HG03108 (cell line): ENCODE measurements at regions not wholly inside any gene's neighbourhood (a gene's known extent, or its start where the extent isn't known, plus 50 kb on each side); places are given as distances from the start of the nearest gene placed in this dataset.
"Not testable (repeated sequence)": the region's sequence is repeated elsewhere in the genome, so short reads cannot be mapped to it uniquely, and the experiment has no call there.

Experiments used
- ATAC-seq: cut with Tn5 transposase; IDR thresholded peaks from one replicate; pipeline ENCODE4 v1.9.1; 2021; ENCODE audit warnings: moderate library complexity; ENCODE audit not compliant: unreplicated experiment

DNA sequence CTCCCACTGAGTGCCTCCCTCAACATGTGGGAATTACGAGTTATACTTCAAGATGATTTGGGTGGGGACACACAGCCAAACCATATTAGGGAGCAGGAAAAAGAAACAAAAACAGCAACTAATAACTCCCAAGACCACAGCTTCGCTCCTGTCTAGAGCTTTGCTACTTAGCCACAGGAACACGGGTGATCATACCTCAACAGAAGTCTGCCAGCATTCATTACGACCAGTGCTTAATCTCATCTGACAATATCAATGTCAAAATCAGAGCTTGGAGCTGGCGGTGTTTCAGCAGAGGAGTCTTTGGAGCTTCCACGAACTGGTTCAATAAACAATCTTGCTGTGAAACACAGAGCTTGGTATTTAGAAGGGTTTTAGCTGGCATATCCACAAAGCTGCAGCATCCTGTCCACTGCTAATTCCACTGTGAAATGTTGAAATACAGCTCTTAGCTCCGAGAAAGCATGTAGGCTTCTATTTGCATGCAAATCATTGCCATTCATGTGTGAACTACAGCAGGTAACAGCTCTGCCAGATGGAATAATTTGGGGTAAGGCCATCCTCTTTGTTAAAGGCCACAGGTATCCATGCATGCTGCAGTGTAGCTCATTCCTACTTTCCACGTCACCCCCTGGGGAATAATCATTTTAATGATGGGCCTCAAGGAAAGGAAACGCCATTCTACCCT lies 128.4 kb upstream of the GOT2 start:
- ATAC-seq = no peak

DNA sequence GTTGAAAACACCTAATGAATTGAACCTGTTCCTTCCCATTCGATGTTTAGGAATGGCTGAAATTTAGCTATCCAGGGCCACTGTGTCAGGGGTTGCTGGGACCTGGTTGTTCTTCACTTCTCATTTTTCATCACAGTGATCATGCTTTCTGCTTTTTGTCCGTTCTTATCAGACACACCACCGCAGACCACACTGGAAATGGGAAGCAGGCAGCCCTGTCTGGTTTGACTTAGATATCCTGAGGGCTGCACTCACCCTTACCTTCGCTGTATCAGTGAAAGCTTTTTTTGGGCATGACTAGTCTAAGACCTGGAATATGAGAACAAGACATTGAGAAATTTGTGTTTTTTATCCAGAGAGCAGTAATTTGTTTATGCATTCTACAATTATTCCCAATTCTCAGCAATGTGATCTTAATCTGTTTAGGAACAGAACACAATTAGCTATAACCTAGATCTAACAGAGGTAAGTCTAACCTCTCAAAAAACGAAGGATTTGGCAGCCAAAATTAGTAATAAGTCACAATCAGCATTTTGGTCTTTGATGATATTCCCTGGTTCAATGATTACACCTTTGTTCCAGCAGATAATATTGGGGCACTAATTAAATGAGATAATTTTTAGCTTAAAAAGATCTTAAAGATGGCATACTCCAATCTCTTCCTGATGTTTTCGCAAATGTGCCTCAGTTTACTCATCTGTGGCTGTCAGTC lies 126.0 kb upstream of the GOT2 start:
- ATAC-seq = no peak

DNA sequence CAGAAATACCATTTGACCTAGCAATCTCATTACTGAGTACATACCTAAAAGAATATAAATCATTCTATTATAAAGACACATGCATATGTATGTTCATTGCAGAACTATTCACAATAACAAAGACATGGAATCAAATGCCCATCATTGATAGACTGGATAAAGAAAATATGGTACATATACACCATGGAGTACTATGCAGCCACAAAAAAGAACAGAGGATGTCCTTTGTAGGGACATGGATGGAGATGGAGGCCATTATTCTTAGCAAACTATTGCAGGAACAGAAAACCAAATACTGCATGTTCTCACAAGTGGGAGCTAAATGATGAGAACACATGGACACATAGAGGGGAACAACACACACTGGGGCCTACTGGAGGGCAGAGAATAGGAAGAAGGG lies 124.5 kb upstream of the GOT2 start:
- not testable (repeated sequence) for ATAC-seq

DNA sequence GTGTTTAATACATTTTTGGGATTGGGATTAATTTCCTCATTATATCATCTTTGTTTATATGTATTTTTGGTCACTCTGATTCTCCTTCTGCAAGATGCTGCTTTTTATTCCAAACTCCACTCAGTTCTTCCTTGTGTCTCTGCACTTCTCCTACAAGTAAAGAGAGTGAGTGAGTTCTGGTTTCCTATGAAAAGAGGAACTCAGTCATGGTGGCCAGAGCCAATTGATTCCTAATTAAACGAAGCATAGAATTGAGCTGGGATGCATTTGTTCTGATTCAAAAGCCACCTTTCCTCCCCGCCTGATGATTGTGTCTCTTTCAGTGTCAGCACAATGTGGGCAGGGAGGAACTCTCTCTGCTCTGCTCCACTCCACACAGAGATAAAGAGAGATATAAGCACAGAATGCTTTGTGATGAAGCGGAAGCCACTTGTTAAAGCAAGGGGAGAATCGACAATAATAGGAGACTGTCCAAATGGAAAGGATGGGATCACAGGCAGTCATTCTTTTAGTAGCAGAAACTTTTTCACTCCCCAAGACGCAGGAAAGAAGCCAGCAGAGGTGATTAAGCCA lies 121.3 kb upstream of the GOT2 start:
- ATAC-seq = no peak

DNA sequence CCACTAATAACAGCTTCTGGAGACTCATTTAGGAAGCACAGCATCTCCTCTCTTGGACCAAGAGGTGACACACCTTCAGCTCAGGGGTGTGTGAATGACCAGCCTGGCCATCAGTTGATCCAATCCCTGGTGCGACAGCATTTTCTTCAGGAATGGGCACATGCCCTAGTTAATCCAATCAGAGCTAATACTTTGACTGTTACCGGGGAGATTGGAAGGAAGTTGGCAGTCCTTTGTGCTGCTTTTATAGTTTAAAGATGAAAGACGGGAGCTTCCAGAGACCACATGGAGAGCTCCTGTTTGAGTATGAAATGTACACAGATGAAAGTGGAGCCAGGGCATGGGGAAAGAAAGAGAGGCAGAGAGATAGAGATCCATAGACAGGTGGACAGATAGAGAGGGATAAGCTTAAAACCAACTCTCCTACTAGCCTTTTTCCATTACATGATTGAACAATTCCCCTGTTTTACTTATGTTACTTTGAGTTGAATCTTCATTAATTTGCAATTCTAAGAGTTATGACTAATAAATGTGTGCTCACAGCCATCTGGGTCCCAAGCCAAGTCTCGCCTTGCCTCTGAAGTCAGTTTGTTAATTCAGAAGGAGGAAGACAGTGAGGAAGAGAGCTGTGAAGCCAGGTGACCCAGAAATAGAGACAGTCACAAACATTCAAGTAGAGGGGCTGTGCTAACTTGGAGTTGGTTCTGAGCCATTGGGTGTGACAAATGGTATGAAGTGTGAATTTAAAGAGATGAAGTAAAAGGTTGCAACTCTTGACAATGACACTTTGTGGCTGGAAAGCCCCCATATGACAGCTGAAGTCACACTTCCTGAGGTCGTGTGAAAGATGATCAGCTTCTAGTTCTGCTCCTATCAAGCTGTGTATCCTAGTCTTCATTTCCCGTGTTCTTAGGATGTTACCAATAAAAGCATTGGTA lies 120.0 kb upstream of the GOT2 start:
- ATAC-seq = peak; percentile 80

DNA sequence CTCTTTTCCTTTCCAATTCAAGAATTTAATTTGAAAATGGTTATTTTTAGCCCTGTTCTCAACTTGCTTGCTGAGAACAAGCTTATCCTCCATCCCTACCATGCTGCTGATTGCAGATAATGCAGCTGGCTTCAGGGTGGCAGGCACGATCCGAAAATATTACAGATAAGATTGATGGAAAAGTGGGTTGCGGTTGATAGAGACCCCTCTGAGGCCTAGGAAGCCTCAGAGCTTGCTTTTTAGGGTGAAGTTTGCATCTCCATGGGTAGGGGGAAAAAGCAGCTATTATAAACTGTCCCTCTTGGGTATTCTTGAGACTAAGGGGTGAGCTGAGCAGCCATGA lies 116.5 kb upstream of the GOT2 start:
- ATAC-seq = no peak

DNA sequence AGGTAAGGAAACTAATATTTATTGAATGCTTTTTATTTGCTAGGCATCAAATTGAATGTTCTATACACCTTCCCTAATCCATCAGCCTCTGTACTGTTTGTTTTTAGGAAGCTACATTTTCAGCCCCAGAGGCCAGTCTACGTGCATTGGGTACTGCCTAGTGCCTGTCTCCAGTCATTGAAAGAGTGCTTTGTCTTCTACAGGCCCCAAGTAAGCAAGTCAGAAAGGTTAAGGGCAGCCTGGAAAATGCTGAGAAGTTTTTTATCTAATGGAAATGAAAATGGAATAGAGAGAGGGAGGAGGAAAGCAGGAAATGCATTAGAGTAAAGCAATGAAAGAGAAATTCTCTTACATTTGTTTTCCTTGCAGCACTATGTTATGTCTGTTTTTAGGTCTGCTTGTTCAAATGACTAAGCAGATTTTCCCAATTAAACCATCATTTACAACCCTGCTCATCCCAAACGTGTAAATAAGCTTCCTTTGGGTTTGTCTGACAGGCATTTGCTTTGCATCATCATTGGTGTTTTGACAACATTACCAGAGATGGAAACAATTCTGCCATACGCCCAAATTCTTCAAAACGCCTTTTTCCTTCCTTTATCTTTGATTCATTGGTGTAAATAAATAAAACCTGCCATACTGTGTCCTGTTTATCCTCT lies 116.0 kb upstream of the GOT2 start:
- ATAC-seq = no peak

DNA sequence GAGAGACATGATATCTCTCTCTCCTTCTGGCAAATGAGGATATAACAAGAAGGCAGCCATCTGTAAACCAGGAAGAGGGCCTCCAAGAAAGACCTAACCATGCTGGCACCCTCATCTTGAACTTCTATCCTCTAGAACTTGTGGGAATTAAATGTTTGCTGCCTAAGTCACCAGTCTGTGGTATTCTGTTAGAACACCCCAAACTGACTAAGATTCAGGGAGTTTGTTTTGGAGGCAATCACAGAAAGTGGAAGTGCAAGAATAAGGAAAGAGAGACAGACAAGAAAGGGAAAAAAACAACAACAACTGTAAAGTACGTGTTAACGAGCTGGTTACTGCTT lies 114.5 kb upstream of the GOT2 start:
- ATAC-seq = no peak

DNA sequence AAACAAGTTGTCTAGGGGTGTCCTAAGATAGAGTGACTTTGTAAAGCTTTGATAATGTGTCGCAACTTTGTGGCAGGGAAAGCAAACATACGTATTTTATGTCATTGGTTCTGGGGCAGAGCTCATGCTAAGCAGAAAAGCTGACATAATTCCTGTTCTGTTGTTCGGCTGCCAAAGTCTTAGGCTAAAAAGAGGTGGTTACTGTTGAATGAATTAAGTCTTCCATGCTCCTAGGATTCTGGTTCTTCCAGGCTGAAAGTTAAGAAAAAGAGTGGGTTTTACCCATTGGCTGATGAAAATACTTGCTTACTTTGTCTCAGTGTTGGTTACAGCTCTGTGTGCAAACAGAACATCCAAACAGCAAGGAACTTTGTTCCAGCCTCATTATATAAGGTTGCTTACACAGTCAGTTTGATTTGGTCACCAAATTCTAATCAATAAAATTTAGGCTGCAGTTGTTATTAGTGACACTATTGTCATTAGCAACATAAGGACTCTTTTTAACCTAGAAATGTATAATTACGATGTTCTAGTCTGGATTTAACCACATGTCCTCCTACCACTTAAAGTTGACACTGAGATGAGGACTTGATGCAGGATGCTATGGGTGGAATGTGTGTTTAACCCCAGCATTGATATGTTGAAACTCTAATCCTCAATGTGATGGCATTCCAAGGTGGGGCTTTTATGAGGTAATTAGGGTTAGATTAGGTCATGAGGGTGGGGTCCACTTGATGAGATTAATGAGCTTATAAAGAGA lies 114.0 kb upstream of the GOT2 start:
- ATAC-seq = no peak

DNA sequence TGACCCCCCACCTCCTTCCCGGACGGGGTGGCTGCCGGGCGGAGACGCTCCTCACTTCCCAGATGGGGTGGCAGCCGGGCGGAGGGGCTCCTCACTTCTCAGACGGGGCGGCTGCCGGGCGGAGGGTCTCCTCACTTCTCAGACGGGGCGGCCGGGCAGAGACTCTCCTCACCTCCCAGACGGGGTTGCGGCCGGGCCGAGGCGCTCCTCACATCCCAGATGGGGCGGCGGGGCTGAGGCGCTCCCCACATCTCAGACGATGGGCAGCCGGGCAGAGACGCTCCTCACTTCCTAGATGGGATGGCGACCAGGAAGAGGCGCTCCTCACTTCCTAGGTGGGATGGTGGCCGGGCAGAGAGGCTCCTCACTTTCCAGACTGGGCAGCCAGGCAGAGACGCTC lies 112.1 kb upstream of the GOT2 start:
- not testable (repeated sequence) for ATAC-seq

DNA sequence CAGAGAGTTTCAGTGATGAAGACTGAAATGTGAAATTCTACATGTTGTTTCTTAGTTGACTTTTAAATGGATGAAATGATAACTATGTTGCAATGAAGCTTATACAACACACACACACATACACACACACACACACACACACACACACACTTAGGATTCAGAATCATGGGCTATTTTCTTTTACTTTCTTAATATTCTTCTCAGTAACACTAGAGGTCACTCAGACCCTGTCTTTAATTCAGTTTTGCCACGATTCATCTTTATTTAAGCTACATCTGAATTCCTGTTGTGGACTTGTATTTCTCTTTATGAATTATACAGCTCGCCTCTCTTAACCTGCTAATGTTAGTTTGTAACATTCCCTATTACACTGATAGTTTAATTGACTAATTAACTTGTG lies 109.6 kb upstream of the GOT2 start:
- no peak for ATAC-seq

DNA sequence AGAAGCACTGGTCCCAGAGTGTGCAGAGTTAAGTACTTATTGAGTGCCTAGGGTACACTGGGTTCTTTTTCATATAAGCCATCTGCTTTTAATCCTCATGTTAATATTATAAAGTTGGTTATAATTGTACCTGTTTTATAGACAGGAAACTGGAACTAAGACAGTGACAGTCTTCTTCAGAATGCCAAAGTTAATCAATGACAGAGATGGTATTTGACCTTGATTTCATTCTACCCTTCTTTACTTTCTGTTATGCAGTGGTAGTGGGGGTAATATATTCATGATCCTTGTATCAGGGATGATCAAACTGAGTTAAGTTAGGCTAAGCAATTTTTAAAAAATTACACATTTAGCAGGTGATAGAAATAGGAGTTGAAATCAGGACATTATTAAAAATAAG lies 108.6 kb upstream of the GOT2 start:
- no peak for ATAC-seq

DNA sequence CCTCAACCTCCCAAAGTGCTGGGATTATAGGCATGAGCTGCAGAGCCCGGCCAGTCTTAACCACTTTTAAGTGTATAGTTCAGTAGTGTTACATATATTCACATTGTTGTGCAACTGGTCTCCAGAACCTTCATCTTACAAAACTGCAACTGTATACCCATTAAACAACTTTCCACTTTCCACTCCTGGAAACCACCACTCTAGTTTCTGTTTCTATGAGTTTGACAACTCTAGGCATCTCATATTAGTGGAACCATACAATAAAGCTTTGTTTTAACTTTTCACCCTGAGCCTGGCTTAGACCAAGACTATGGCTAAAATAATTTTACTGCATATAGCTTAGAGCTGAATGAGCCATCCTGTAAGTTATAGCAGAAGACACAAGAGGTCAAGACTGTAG lies 108.0 kb upstream of the GOT2 start:
- ATAC-seq = no peak

DNA sequence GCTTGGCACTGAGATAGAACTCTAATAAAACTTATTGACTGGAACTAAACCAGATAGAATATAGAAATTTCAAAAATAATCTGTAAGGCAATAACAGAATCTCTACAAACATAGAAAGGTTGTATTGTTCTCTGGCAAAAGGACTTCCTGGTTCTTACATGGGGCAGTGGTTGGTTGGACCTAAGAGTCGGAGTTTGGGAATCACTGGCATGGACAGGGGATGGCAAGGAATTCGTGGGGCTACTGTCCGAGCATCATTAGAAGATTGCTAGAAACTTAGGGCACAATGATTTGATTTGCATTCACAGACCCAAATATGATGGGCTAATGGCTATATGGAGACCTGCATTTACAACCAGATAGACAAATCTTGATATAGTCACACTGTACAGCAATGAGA lies 103.8 kb upstream of the GOT2 start:
- no peak for ATAC-seq

DNA sequence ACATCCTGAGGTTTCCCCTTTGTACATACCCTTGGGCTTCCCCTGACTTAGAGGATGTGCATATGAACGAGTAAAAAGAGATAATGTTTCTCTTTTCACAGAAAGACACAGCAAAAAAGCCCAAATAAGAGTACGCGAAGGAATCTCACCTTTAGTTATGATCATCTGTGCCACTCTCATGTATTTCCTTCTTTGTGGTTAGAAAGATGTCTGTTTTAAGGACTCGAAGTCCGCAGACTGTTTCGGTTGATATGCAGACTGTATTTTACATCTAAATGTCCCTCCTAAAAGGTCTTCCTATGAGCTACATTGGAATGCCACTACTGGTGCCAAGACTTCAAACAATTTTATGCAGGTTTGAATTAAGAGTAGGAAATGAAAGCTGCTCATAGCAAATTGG lies 102.3 kb upstream of the GOT2 start:
- no peak for ATAC-seq

DNA sequence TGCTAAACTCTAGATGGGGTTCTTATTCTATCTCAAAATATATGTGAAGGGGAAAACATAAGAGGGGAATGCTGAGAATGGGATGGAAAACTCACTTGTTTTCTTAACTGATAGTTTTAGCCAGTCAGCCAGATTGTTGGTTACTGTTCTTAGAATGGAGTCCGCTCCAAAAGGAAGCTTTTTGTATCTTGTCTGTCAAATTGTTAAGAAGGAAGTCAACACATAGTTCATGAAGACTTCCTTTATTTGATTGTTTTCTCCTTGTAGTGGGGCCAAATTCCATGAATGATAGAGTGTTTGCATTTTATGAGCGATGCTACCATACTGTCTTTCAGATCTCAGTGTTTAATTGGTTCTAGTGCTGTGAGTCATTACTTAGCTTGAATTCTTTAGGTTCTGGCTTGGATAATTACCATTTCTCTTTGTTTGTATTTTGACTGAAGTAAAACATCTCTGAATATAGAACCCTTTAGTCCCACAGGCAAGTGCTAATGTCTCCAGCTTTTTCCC lies 98.3 kb upstream of the GOT2 start:
- no peak for ATAC-seq

DNA sequence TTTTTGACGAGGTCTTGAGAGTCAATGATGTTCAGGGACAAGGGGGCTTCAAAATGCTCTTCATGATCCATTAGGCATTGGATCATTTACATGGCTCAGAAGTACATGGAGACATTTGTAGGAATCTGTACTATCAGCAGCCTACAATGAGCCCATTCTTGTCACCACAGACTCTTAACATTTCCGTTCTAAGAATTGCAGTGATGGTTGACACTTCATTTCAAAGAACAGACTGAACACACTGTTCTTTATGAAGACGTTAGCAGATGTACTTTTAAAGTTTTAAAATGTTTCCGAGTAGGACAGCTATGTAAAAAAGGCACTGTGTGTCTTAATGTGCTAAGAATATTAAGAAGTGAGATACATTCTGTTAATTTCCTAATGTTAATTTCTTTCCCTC lies 97.3 kb upstream of the GOT2 start:
- no peak for ATAC-seq

DNA sequence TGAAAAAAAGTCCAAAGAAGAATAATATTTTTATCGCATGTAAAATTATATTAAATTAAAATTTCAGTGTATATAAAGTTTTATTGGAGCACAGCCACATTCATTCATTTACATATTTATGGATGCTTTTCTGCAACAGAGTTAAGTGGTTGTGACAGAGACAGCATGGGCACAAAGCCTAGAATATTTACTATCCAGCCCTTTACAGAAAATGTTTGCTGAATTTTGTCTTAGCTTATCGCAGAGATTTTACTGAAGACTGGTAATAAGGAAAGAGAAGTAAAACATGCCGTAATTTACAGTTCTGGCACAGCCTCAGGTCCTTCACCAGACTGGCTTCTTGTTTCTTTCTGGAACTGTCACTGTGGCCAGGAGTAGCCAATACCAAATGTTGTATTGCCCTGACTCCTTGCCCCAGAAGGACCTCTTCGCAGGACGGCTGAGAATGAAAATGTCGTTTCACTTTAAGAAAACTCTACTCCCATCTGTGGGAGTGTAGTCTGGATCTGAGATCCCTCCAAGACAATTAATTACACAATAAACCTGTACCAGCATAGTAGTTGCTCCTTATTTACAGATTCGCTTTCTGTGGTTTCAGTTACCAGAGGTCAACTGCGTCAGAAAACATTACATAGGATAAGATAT lies 94.9 kb upstream of the GOT2 start:
- no peak for ATAC-seq

DNA sequence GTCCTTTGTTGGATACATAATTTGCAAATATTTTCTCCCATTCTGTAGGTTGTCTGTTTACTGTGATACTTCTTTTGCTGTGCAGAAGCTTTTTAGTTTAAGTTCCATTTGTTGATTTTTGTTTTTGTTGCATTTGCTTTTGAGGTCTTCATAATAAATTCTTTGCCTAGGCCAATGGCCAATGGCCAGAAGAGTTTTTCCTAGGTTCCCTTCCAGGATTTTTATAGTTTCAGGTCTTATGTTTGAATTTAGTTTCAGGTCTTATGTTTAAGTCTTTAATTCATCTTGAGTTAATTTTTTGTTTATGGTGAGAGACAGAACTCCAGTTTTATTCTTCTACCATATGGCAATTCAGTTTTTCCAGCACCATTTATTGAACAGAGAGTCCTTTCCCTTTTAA lies 90.1 kb upstream of the GOT2 start:
- ATAC-seq = no peak

DNA sequence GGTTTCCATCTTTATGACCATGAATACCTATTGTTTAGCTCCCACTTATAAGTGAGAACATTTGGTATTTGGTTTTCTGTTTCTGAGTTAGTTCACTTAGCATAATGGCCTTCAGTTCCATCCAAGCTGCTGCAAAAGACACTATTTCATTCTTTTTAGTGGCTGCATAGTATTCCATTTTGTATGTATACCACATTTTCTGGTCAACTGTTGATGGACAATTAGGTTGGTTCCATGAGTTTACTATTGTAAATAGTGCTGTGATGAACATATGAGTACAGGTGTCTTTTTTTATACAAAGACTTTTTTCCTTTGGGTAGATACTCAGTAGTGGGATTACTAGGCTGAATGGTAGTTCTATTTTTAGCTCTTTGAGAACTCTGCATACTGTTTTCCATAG lies 87.8 kb upstream of the GOT2 start:
- ATAC-seq = no peak
